ENCODE measurements at regions not wholly inside any gene's neighbourhood (a gene's known extent, or its start where the extent isn't known, plus 50 kb on each side); places are given as distances from the start of the nearest gene placed in this dataset.

GRCh38 chr10:2144584-2144983 is 407.3 kb upstream of the ADARB2 start:
- H3K9me3 Mint-ChIP-seq = peaks cover 0 to 3% (median 0%) of the 10 kb centered on the region in 8 donors
- Histone ChIP-seq H3K9me3 (ENCODE audit: control insufficient read depth in 1 of 2, low read length in 2 of 2) (no peaks in the 10 kb centered on the region), H3K4me3 (ENCODE audit: low read length in 2 of 2) (no peak overlapping the region), H3K27me3 (ENCODE audit: insufficient read depth, low read length) (no peaks in the 10 kb centered on the region), H3K36me3 (ENCODE audit: insufficient read depth, low read length) (no peaks in the 10 kb centered on the region), H3K4me1 (ENCODE audit: insufficient read depth, low read length) (no peaks in the 10 kb centered on the region), H3K27ac (ENCODE audit: low read depth, low read length) (no peak overlapping the region)
- no peak overlapping the region for H3K27ac Mint-ChIP-seq
- no peak overlapping the region for H3K4me3 Mint-ChIP-seq
- ChIA-PET POLR2A (ENCODE audit: partially characterized antibody) (no interaction called here), CTCF (ENCODE audit: partially characterized antibody) (no interaction called here)
- peaks cover 6 to 8% of the 10 kb centered on the region in 2 donors for H3K27me3 Mint-ChIP-seq
- intact Hi-C loops (cut with micrococcal nuclease) = no loop called here
- H3K36me3 Mint-ChIP-seq = no peaks in the 10 kb centered on the region
- no peak for DNase-seq
- no peaks in the 10 kb centered on the region for H3K4me1 Mint-ChIP-seq

- Histone ChIP-seq H3K27ac (ENCODE audit: low read depth, low read length) (no peak overlapping the region), H3K4me1 (ENCODE audit: insufficient read depth, low read length) (no peaks in the 10 kb centered on the region), H3K27me3 (ENCODE audit: insufficient read depth, low read length) (no peaks in the 10 kb centered on the region), H3K9me3 (ENCODE audit: control insufficient read depth in 1 of 2, low read length in 2 of 2) (no peaks in the 10 kb centered on the region), H3K36me3 (ENCODE audit: insufficient read depth, low read length) (no peaks in the 10 kb centered on the region), H3K4me3 (ENCODE audit: low read length in 2 of 2) (no peak overlapping the region)
- H3K4me3 Mint-ChIP-seq = no peak overlapping the region
- H3K36me3 Mint-ChIP-seq = no peaks in the 10 kb centered on the region
- ChIA-PET CTCF (ENCODE audit: partially characterized antibody) (no interaction called here), POLR2A (ENCODE audit: partially characterized antibody) (no interaction called here)
- peaks cover 0 to 3% (median 0%) of the 10 kb centered on the region in 8 donors for H3K9me3 Mint-ChIP-seq
- intact Hi-C loops (cut with micrococcal nuclease) = no loop called here
- peaks cover 6 to 8% of the 10 kb centered on the region in 2 donors for H3K27me3 Mint-ChIP-seq
- DNase-seq = no peak
- H3K27ac Mint-ChIP-seq = no peak overlapping the region
- H3K4me1 Mint-ChIP-seq = no peaks in the 10 kb centered on the region
Measured at GRCh38 chr10:2143213-2143835, 406.0 kb upstream of the ADARB2 start.

DNA sequence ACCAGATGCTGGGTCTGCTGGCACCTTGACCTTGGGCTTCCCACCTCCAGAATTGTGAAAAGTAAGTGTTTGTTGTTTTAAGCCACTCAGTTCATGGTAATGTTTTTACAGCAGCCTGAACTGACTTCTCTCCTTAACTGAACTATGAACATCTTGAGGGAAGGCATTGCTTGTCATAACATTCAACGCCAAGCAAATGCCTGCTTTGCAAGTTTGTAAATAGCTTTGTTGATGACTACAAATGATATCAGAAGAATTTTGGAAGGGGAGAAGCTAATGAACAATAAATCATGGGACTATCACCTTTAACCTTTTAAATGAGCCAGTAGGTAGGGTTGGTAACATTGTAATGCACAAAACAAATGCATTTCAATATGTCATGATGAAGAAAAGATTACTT is 402.4 kb upstream of the ADARB2 start:
- H3K9me3 Mint-ChIP-seq = peaks cover 0 to 9% (median 0%) of the 10 kb centered on the region in 8 donors
- ChIA-PET CTCF (ENCODE audit: partially characterized antibody) (no interaction called here), POLR2A (ENCODE audit: partially characterized antibody) (no interaction called here)
- Histone ChIP-seq H3K4me3 (ENCODE audit: low read length in 2 of 2) (no peak overlapping the region), H3K9me3 (ENCODE audit: control insufficient read depth in 1 of 2, low read length in 2 of 2) (no peaks in the 10 kb centered on the region), H3K4me1 (ENCODE audit: insufficient read depth, low read length) (no peaks in the 10 kb centered on the region), H3K36me3 (ENCODE audit: insufficient read depth, low read length) (no peaks in the 10 kb centered on the region), H3K27ac (ENCODE audit: low read depth, low read length) (no peak overlapping the region), H3K27me3 (ENCODE audit: insufficient read depth, low read length) (no peaks in the 10 kb centered on the region)
- H3K4me1 Mint-ChIP-seq = no peaks in the 10 kb centered on the region
- H3K4me3 Mint-ChIP-seq = no peak overlapping the region
- no peaks in the 10 kb centered on the region for H3K36me3 Mint-ChIP-seq
- H3K27me3 Mint-ChIP-seq = peaks cover 3% of the 10 kb centered on the region in 2 donors
- no peak overlapping the region for H3K27ac Mint-ChIP-seq
- intact Hi-C loops (cut with micrococcal nuclease) = no loop called here
- no peak for DNase-seq

- no peak for DNase-seq
- CTCF ChIA-PET (ENCODE audit: partially characterized antibody) = interaction anchor here (1.0 to 1.7 kb wide), 2 partner anchors 12 to 18 kb away, joined by 3 to 4 read pairs; no protein-coding TSS in a partner anchor
- H3K27ac Mint-ChIP-seq = no peak overlapping the region
- peaks cover 0 to 9% (median 0%) of the 10 kb centered on the region in 8 donors for H3K9me3 Mint-ChIP-seq
- intact Hi-C loops (cut with micrococcal nuclease) = no loop called here
- H3K4me3 Mint-ChIP-seq = no peak overlapping the region
- POLR2A ChIA-PET (ENCODE audit: partially characterized antibody) = no interaction called here
- H3K27me3 Mint-ChIP-seq = peaks cover 0 to 3% of the 10 kb centered on the region in 2 donors
- H3K36me3 Mint-ChIP-seq = no peaks in the 10 kb centered on the region
- no peak overlapping the region for H3K4me3 ChIP-seq (ENCODE audit: low read length in 2 of 2)
- no peaks in the 10 kb centered on the region for H3K4me1 ChIP-seq (ENCODE audit: insufficient read depth, low read length)
- no peaks in the 10 kb centered on the region for H3K9me3 ChIP-seq (ENCODE audit: control insufficient read depth in 1 of 2, low read length in 2 of 2)
- no peak overlapping the region for H3K27ac ChIP-seq (ENCODE audit: low read depth, low read length)
- H3K4me1 Mint-ChIP-seq = no peaks in the 10 kb centered on the region
- no peaks in the 10 kb centered on the region for H3K27me3 ChIP-seq (ENCODE audit: insufficient read depth, low read length)
- H3K36me3 ChIP-seq (ENCODE audit: insufficient read depth, low read length) = no peaks in the 10 kb centered on the region
Measured at GRCh38 chr10:2137549-2138174, 400.3 kb upstream of the ADARB2 start.

GRCh38 chr10:2130705-2131305 is 393.5 kb upstream of the ADARB2 start:
- Histone ChIP-seq H3K36me3 (ENCODE audit: insufficient read depth, low read length) (no peaks in the 10 kb centered on the region), H3K27me3 (ENCODE audit: insufficient read depth, low read length) (no peaks in the 10 kb centered on the region), H3K9me3 (ENCODE audit: control insufficient read depth in 1 of 2, low read length in 2 of 2) (no peaks in the 10 kb centered on the region), H3K4me1 (ENCODE audit: insufficient read depth, low read length) (no peaks in the 10 kb centered on the region), H3K27ac (ENCODE audit: low read depth, low read length) (no peak overlapping the region), H3K4me3 (ENCODE audit: low read length in 2 of 2) (no peak overlapping the region)
- Mint-ChIP-seq H3K27ac (no peak overlapping the region), H3K36me3 (no peaks in the 10 kb centered on the region), H3K4me1 (no peaks in the 10 kb centered on the region), H3K9me3 (peaks cover 0 to 10% (median 0%) of the 10 kb centered on the region in 8 donors), H3K4me3 (no peak overlapping the region), H3K27me3 (peaks cover 0 to 1% of the 10 kb centered on the region in 2 donors)
- intact Hi-C loops (cut with micrococcal nuclease) = no loop called here
- ChIA-PET POLR2A (ENCODE audit: partially characterized antibody) (no interaction called here), CTCF (ENCODE audit: partially characterized antibody) (no interaction called here)
- no peak for DNase-seq

GRCh38 chr10:2128991-2129390 is 391.7 kb upstream of the ADARB2 start:
- no peaks in the 10 kb centered on the region for H3K36me3 Mint-ChIP-seq
- Histone ChIP-seq H3K4me1 (ENCODE audit: insufficient read depth, low read length) (no peaks in the 10 kb centered on the region), H3K36me3 (ENCODE audit: insufficient read depth, low read length) (no peaks in the 10 kb centered on the region), H3K9me3 (ENCODE audit: control insufficient read depth in 1 of 2, low read length in 2 of 2) (no peaks in the 10 kb centered on the region), H3K27ac (ENCODE audit: low read depth, low read length) (no peak overlapping the region), H3K27me3 (ENCODE audit: insufficient read depth, low read length) (no peaks in the 10 kb centered on the region), H3K4me3 (ENCODE audit: low read length in 2 of 2) (no peak overlapping the region)
- H3K4me1 Mint-ChIP-seq = no peaks in the 10 kb centered on the region
- H3K9me3 Mint-ChIP-seq = peaks cover 0 to 7% (median 0%) of the 10 kb centered on the region in 8 donors
- no peak overlapping the region for H3K27ac Mint-ChIP-seq
- ChIA-PET POLR2A (ENCODE audit: partially characterized antibody) (no interaction called here), CTCF (ENCODE audit: partially characterized antibody) (no interaction called here)
- DNase-seq = no peak
- no peak overlapping the region for H3K4me3 Mint-ChIP-seq
- peaks cover 0 to 1% of the 10 kb centered on the region in 2 donors for H3K27me3 Mint-ChIP-seq
- intact Hi-C loops (cut with micrococcal nuclease) = no loop called here

- no peaks in the 10 kb centered on the region for H3K4me1 ChIP-seq (ENCODE audit: insufficient read depth, low read length)
- no peak overlapping the region for H3K27ac ChIP-seq (ENCODE audit: low read depth, low read length)
- CTCF ChIA-PET (ENCODE audit: partially characterized antibody) = no interaction called here
- no peak for DNase-seq
- POLR2A ChIA-PET (ENCODE audit: partially characterized antibody) = no interaction called here
- no peaks in the 10 kb centered on the region for H3K9me3 ChIP-seq (ENCODE audit: control insufficient read depth in 1 of 2, low read length in 2 of 2)
- Mint-ChIP-seq H3K27me3 (peaks cover 0 to 1% of the 10 kb centered on the region in 2 donors), H3K27ac (no peak overlapping the region), H3K4me1 (no peaks in the 10 kb centered on the region), H3K4me3 (no peak overlapping the region), H3K36me3 (no peaks in the 10 kb centered on the region), H3K9me3 (peaks cover 0 to 4% (median 0%) of the 10 kb centered on the region in 8 donors)
- intact Hi-C loops (cut with micrococcal nuclease) = no loop called here
- no peak overlapping the region for H3K4me3 ChIP-seq (ENCODE audit: low read length in 2 of 2)
- H3K27me3 ChIP-seq (ENCODE audit: insufficient read depth, low read length) = no peaks in the 10 kb centered on the region
- H3K36me3 ChIP-seq (ENCODE audit: insufficient read depth, low read length) = no peaks in the 10 kb centered on the region
Measured at GRCh38 chr10:2124135-2124534, 386.8 kb upstream of the ADARB2 start.
